B cell (primary cell): ENCODE measurements at regions not wholly inside any gene's neighbourhood (a gene's known extent, or its start where the extent isn't known, plus 50 kb on each side); places are given as distances from the start of the nearest gene placed in this dataset.

Experiments used
- ATAC-seq: fragments of 200-7000 bp; cut with Tn5 transposase; one replicate; pipeline ENCODE4 v1.10.0; 2021; ENCODE audit warnings: low read depth, mild to moderate bottlenecking, moderate number of reproducible peaks, moderate library complexity
- CTCF ChIA-PET: fragments of 350-600 bp; sonication (Branson Sonifier 250); formaldehyde crosslinking; loops from one replicate; lab custom pipeline; 2021; ENCODE audit warnings: antibody characterized with exemption, inconsistent platforms; lab: Charles Lee
- POLR2A ChIA-PET: fragments of 350-600 bp; sonication (Branson Sonifier 250); formaldehyde crosslinking; loops from one replicate; lab custom pipeline; 2021; ENCODE audit warnings: antibody characterized with exemption; lab: Charles Lee
- DNase-seq: peaks from one replicate; pipeline ENCODE4 v3.0.0; 2013
- H2AFZ ChIP-seq: 2 replicates; pipeline ENCODE4 v1.6.1; 2012; ENCODE audit warnings: mild to moderate bottlenecking, low read depth, low read length; ENCODE audit not compliant: insufficient read depth, poor library complexity, severe bottlenecking
- H3K27ac ChIP-seq, 2 donors: 1 replicate in 1 of 2; 2 replicates in 1 of 2; pipeline ENCODE4 v1.5.1; 2012 to 2013; ENCODE audit warnings: low read length in 2 of 2, mild to moderate bottlenecking in 2 of 2, moderate library complexity in 1 of 2
- H3K27me3 ChIP-seq, 4 experiments: fragments of 200-600 bp in 1 of 4; sonication (generic) in 1 of 4; replicated peaks in 1 of 4; 1 replicate in 2 of 4; 2 replicates in 2 of 4; pipeline versions ENCODE4 v1.6.1 to v1.7.0; 2013 to 2016; ENCODE audit warnings: low read length in 3 of 4, mild to moderate bottlenecking in 2 of 4, mixed read lengths in 1 of 4, moderate library complexity in 1 of 4; ENCODE audit not compliant: insufficient read depth in 4 of 4, control insufficient read depth in 3 of 4; ENCODE audit errors: control extremely low read depth in 1 of 4
- H3K36me3 ChIP-seq, 2 experiments: replicated peaks in 1 of 2; 1 replicate in 1 of 2; 2 replicates in 1 of 2; pipeline versions ENCODE4 v1.6.1 to v1.7.1; 2013; ENCODE audit warnings: low read length in 1 of 2; ENCODE audit not compliant: insufficient read depth in 2 of 2, control insufficient read depth in 1 of 2; ENCODE audit errors: control extremely low read depth in 1 of 2, extremely low read depth in 1 of 2
- H3K4me1 ChIP-seq, 2 donors: fragments of 200-600 bp in 1 of 2; sonication (generic) in 1 of 2; 1 replicate in 1 of 2; 2 replicates in 1 of 2; pipeline versions ENCODE4 v1.5.1 to v1.6.1; 2013 to 2017; ENCODE audit warnings: low read length in 2 of 2; ENCODE audit not compliant: control insufficient read depth in 2 of 2, insufficient read depth in 2 of 2
- H3K4me2 ChIP-seq: replicated peaks from 2 replicates; pipeline ENCODE3; 2012; ENCODE audit warnings: mild to moderate bottlenecking, low read depth, low read length; ENCODE audit not compliant: poor library complexity, severe bottlenecking
- H3K4me3 ChIP-seq, 5 experiments: fragments of 200-600 bp in 1 of 5; sonication (generic) in 1 of 5; 1 replicate in 3 of 5; 2 replicates in 2 of 5; pipeline versions ENCODE4 v1.5.1 to v1.7.0; 2011 to 2016; ENCODE audit warnings: low read length in 4 of 5, mild to moderate bottlenecking in 4 of 5, low read depth in 2 of 5, control low read depth in 1 of 5, moderate library complexity in 1 of 5; ENCODE audit not compliant: insufficient read depth in 1 of 5; ENCODE audit errors: control extremely low read depth in 1 of 5, extremely low read depth in 1 of 5
- H3K79me2 ChIP-seq: fragments of 200-600 bp; sonication (generic); one replicate; pipeline ENCODE4 v1.6.0; 2016; ENCODE audit warnings: low read length; ENCODE audit not compliant: control insufficient read depth, insufficient read depth
- H3K9ac ChIP-seq: fragments of 200-600 bp; sonication (generic); 2 replicates; pipeline ENCODE4 v1.6.1; 2017; ENCODE audit warnings: mild to moderate bottlenecking, low read length, moderate library complexity
- H3K9me3 ChIP-seq, 3 donors: one replicate each; pipeline versions ENCODE4 v1.6.1 to v1.7.1; 2013; ENCODE audit warnings: low read length in 2 of 3; ENCODE audit not compliant: control insufficient read depth in 2 of 3, insufficient read depth in 1 of 3; ENCODE audit errors: control extremely low read depth in 1 of 3
- H4K20me1 ChIP-seq: 2 replicates; pipeline ENCODE4 v1.6.0; 2012; ENCODE audit warnings: mild to moderate bottlenecking, low read length; ENCODE audit not compliant: insufficient read depth, control insufficient read depth, poor library complexity, severe bottlenecking
- H3K27ac Mint-ChIP-seq: one replicate; pipeline ENCODE4 v1.8.0; 2021; ENCODE audit warnings: mixed read lengths
- H3K27me3 Mint-ChIP-seq: one replicate; pipeline ENCODE4 v1.8.0; 2021; ENCODE audit warnings: mixed read lengths
- H3K4me1 Mint-ChIP-seq: one replicate; pipeline ENCODE4 v1.8.0; 2021; ENCODE audit warnings: mixed read lengths
- H3K4me3 Mint-ChIP-seq: one replicate; pipeline ENCODE4 v1.8.0; 2021; ENCODE audit warnings: mixed read lengths
- H3K9me3 Mint-ChIP-seq: one replicate; pipeline ENCODE4 v1.8.0; 2022; ENCODE audit warnings: mixed read lengths; ENCODE audit not compliant: insufficient read depth
- EZH2 ChIP-seq: IDR thresholded peaks from 2 replicates; pipeline ENCODE4 v1.6.1; 2012; ENCODE audit warnings: borderline replicate concordance, low read depth, mild to moderate bottlenecking, moderate library complexity, low read length; ENCODE audit not compliant: insufficient read depth, poor library complexity, severe bottlenecking
- WGBS: methylation state at CpG from one replicate; pipeline ENCODE4 v1.1.5; 2013; ENCODE audit warnings: missing lambda C conversion rate; ENCODE audit not compliant: insufficient coverage; 5-methylcytosine and 5-hydroxymethylcytosine counted together
- intact Hi-C: fragments of 100-400 bp; cut with micrococcal nuclease; formaldehyde crosslinking; loops from one replicate; pipeline ENCODE4 v1.10.0; 2022
- TF ChIP-seq, protein P1 (sequence below): fragments of 200-600 bp; IDR thresholded peaks from one replicate; pipeline ENCODE4 v1.8.0; 2022; ENCODE audit warnings: antibody characterized with exemption, mild to moderate bottlenecking

DNA sequence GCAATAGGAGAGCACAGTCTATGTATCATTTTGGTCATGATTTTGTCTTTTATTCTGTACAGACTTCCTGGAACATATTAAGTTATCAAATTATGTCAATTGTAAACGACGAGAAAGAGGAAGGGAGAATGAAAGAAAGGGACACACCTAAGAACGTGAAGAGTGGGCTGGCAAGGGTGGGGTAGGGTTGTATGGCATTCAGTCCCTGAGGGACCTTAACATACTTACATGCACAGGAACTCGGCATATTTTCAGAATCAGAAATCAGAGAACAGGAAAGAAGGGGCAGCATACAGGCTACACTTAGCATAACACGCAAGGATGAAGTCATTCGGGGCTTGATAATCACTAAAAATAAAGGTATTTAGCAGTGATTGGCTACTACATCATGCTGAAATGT lies 1375.0 kb upstream of the ADGRL3 start:
- ATAC-seq (peak; percentile 54), DNase-seq (peak; percentile 33)
- Mint-ChIP-seq H3K4me3 (peak overlapping the region; percentile 15), H3K27me3 (no peaks in the 10 kb centered on the region), H3K9me3 (peaks cover 4% of the 10 kb centered on the region), H3K27ac (peak overlapping the region; percentile 50), H3K4me1 (peaks cover 7% of the 10 kb centered on the region)
- no peak overlapping the region for H3K4me3 ChIP-seq
- H3K4me1 ChIP-seq = peaks cover 0 to 4% of the 10 kb centered on the region in 2 donors
- H3K9ac ChIP-seq = peak overlapping the region; percentile 2
- CTCF ChIA-PET = no interaction called here
- TF ChIP-seq, protein P1, sequence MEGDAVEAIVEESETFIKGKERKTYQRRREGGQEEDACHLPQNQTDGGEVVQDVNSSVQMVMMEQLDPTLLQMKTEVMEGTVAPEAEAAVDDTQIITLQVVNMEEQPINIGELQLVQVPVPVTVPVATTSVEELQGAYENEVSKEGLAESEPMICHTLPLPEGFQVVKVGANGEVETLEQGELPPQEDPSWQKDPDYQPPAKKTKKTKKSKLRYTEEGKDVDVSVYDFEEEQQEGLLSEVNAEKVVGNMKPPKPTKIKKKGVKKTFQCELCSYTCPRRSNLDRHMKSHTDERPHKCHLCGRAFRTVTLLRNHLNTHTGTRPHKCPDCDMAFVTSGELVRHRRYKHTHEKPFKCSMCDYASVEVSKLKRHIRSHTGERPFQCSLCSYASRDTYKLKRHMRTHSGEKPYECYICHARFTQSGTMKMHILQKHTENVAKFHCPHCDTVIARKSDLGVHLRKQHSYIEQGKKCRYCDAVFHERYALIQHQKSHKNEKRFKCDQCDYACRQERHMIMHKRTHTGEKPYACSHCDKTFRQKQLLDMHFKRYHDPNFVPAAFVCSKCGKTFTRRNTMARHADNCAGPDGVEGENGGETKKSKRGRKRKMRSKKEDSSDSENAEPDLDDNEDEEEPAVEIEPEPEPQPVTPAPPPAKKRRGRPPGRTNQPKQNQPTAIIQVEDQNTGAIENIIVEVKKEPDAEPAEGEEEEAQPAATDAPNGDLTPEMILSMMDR = no peak
- TF ChIP-seq EZH2 = no peak
- WGBS = no CpG with 5 or more reads among the region's 6 CpGs
- peak overlapping the region; percentile 19 for H2AFZ ChIP-seq
- intact Hi-C loops = no loop called here
- H3K79me2 ChIP-seq = no peaks in the 10 kb centered on the region
- H3K27me3 ChIP-seq = no peaks in the 10 kb centered on the region
- peak overlapping the region; percentile 14 for H3K4me2 ChIP-seq
- POLR2A ChIA-PET = no interaction called here
- H4K20me1 ChIP-seq = no peaks in the 10 kb centered on the region
- no peaks in the 10 kb centered on the region for H3K9me3 ChIP-seq
- H3K27ac ChIP-seq = peak overlapping the region; percentile 17 to 27
- no peaks in the 10 kb centered on the region for H3K36me3 ChIP-seq

DNA sequence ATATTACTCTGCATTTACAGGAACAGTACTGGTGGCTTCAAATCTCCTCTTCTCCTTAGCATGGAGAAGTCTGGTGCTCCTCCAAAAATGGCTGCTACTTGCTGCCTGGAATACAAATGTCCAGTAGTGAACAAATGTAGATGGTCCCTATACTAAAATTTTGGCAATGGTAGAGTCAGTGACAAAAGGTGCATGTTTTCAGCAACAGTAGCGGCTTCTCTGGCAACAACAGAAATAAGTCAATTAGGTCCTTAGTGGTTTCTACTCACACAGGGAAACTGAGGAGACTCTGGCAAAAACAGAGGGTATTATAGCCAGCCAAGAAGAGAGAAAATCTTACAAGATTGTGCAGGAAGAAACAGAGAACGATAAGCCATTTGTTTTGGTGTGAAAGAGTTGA lies 1368.4 kb upstream of the ADGRL3 start:
- H3K4me1 Mint-ChIP-seq = no peaks in the 10 kb centered on the region
- Histone ChIP-seq H3K27ac (no peak overlapping the region), H3K79me2 (no peaks in the 10 kb centered on the region), H3K9me3 (no peaks in the 10 kb centered on the region), H3K9ac (no peak overlapping the region), H3K4me3 (no peak overlapping the region), H3K4me2 (no peak overlapping the region), H3K27me3 (no peaks in the 10 kb centered on the region), H3K36me3 (no peaks in the 10 kb centered on the region), H4K20me1 (no peaks in the 10 kb centered on the region), H2AFZ (no peak overlapping the region), H3K4me1 (no peaks in the 10 kb centered on the region)
- no peaks in the 10 kb centered on the region for H3K27me3 Mint-ChIP-seq
- no peaks in the 10 kb centered on the region for H3K9me3 Mint-ChIP-seq
- intact Hi-C loops = no loop called here
- TF ChIP-seq, protein P1 = no peak
- no peak for TF ChIP-seq EZH2
- no peak overlapping the region for H3K27ac Mint-ChIP-seq
- DNase-seq = no peak
- no CpG with 5 or more reads among the region's 2 CpGs for WGBS
- no peak overlapping the region for H3K4me3 Mint-ChIP-seq
- ATAC-seq = no peak
- CTCF ChIA-PET = no interaction called here
- POLR2A ChIA-PET = no interaction called here
